ENCODE measurements at regions not wholly inside any gene's neighbourhood (a gene's known extent, or its start where the extent isn't known, plus 50 kb on each side); places are given as distances from the start of the nearest gene placed in this dataset.

DNA sequence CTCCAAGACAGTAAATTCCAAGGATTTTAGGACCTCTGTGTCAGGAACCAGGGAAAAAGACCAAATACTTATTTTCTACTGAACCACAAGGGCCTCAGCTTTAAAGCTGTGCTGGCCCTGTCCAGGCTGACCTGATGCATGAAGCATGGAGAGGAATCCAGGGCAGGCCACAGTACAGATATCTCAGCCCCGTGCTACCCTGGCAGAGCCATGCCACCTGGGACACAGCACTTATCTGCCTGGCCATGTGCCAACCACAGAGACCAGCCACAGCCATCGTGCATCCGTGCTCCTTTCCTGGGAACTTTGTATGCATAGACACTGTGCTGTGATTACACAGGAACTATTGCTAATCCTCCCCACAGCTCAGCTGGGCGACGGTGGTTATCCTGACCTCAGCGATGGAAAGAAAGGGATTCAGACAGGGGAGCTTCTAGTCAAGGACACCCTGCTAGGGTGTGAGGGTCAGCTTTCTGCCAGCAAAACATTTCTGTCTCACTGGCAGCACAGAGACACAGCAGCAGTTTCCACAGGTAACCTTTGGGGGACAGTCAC is 687.4 kb upstream of the ID2 start:
- no peak for DNase-seq

- no peak for DNase-seq
These were observed 684.6 kb upstream of the ID2 start for GRCh38 chr2:7997279-7997678.

- no peak for DNase-seq
These were observed 682.0 kb upstream of the ID2 start for GRCh38 chr2:7999683-8000476.

DNA sequence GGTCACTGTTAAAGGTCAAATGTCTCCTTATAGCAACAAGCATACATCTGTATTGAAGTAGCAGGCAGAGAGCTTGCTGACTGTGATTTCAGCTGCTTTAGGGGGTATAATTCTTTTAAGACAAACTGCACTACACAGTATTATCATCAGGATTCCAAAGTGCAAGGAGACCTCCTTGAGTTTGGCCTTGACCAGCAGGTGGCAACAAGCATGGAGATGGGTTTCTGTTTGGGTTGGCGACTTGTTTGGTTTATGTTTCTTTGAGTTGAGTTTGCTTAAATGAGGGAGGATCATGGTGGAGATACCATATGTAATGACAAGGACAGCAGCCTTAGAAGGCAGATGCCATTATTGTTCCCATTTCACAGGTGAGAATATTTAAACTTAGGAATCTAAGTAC is 681.0 kb upstream of the ID2 start:
- DNase-seq, result no peak

DNA sequence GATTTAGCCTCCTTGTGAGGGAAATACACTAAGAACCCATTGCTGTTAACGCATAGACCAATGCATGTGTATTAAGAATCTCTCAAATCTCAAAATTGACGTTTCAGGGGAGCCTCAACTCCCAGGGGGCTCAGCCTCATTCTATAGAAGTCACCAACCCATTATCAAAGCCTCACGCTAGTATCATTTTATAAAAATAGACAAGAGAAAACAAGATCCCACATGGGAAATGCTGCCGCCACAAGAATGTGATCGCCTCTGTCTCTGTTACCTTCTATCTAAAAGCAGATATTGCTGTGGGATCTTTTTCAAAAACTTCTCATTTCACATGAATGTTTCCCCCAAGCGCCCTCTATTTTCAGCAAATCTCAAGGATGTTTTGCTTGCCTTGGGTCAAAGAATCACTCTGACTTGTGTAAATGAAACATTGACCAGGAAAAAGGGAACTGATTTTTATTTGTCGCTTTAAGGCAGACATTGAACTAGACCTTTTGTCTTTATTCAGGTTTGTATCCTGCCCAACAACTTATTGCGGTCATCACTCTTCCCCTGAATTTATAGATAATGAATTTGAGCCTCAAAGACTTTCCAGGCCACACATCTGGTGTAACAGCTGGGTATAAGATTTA is 679.0 kb upstream of the ID2 start:
- no peak for DNase-seq

DNA sequence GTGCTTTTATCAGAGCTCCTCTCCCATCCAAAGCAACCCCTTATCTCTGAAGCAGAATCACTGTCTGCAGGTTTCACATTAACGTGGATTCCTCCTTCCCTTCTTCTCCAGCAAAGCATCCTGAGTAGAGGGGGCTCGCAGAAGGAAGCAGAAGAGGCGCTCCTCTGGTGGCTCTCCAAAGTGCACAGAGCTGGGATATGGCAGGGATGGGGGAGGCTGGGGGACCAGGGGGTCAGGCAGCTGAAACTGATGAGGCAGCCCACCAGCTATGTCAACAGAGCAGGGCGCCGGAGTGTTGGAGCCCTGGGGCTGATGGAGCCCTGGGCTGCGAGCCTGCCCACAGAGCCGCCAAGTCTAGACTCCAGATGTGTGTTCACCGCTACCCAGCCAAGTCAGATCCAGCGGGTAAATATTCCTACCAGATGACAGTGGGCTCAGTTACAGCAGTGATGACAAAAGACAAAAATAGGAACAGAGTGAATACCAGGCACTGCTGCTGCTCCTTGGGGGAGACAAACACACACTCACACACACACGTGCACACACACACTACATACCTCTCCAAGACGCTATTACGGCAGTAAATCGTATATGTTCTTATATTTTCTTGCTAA is 678.3 kb upstream of the ID2 start:
- no peak for DNase-seq

DNA sequence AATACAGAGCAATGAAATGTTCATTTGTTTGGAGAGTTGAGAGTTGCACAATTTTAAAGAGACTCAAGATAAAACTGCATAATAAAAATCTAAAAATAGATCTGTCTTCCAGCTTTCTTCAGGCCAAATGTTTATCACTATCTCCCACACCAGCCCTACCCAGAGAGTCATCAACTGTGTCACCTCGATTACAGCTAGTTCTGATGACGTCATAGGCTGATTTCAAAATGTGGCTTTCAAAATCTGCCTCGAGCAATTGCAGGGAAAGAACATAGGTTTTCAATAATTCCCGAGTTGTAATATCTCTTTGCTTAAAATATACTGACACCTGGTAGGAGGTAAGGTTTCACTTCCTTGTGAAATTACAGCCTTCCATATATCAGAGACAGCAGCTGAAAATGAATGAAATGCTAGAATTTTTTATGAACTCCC is 677.6 kb upstream of the ID2 start:
- DNase-seq, result no peak

- DNase-seq, result no peak
These were observed 675.7 kb upstream of the ID2 start for GRCh38 chr2:8006181-8006580.

- no peak for DNase-seq
These were observed 675.2 kb upstream of the ID2 start for GRCh38 chr2:8006626-8007025.

DNA sequence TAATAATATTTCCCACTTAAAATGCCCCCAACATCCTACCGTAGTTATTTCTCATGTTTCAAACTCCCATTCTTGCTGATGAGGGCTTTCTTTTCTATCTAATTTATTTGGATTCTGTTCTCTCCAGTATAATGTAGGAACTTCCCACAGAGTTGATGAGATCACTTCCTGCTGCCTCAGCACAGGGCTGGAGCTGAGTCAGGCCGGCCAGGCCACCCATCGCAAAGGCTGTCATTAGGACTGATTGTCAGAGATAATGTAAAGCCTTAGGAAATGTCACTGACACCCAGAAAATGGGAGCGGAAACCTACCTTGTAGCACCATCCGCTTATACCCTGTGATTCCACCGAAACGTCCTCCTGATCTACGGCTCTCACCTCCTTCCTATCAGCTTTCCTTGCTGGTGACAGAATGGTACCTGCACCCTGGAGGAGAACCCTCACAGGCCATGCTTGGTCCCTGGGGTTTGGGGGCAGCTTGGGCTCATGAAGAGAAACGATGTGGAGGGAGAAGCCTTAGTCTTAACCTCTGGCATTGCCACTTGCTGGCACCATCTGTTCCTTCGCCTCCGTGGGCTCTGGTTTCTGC is 672.8 kb upstream of the ID2 start:
- DNase-seq, result no peak

DNA sequence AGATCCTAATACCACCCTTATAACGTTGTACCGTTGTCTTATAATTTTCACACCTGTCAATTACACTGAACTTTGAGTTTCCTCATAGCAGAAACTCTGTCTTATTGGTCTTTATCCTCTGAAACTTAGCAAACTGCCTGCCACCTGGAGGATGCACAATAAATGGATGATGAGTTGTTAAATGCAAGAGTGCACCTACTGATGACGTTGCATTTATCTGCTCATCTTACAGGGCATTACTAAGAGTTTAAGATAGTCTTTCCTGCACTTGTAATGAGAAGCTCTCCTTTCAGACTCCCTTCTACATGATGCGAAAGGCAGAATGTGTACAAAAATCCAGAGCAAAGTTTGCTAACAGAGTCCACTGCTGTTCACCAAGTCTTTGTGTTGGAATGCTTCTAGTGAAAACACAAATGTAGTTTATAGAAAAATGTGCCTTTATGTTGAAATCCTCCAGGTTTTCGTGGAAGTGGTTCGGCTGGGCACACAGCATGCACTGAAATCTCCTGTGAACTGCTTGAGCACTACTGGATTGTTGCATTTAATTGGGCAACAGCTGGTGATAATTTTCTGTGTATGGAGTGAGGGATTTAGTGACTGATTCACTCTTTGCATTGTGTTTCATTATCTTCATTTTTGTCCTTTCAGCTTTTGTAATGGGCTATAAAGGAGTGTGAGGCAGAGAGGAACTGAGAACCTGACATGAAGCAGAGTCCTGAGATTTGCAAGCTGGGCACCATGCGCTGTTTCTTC is 665.8 kb upstream of the ID2 start:
- DNase-seq, result no peak

DNA sequence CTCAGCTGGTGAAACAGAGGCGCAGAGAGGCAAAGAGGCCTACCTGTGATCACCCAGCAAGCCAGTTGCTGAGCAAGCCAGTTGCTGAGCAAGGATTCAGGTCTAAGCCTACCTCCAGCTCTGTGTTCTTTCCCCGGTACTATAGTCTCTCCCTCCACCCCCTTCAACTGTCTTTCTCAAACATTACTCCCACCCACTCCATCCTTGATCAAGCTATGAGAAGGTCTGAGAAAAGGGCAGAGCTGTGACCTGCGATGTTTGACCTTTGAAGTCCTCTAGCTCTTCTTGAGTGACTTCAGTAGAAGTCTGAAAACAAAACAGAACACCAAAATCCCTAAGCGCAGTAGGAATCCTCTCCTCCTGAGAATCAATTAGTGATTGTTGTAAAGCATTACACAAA is 665.2 kb upstream of the ID2 start:
- DNase-seq, result no peak

- DNase-seq, result no peak
These were observed 662.9 kb upstream of the ID2 start for GRCh38 chr2:8018956-8019355.

GRCh38 chr2:8019934-8020333 is 661.9 kb upstream of the ID2 start:
- DNase-seq, result no peak

- DNase-seq, result no peak
These were observed 659.9 kb upstream of the ID2 start for GRCh38 chr2:8021921-8022320.

- DNase-seq, result no peak
These were observed 658.8 kb upstream of the ID2 start for GRCh38 chr2:8022908-8023640.

DNA sequence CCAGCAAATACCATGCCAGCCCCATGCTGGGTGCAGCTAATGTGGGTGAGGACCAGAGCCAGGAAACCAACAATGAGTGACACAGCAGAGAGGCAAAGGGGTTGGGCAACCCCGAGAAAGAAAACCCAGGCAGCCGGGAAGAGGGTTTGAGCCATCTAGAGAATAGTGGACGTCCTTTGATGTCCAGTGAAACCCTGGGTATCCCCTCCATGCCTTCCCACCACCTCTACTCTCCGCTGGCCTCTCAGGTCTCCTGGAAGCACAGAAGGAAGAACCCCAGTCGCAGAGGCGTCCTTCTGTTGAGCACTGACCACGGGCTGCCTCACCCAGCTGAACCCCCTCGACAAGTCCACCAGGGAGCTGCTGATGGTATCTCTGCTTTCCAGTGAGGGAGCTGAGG is 657.4 kb upstream of the ID2 start:
- DNase-seq, result no peak

DNA sequence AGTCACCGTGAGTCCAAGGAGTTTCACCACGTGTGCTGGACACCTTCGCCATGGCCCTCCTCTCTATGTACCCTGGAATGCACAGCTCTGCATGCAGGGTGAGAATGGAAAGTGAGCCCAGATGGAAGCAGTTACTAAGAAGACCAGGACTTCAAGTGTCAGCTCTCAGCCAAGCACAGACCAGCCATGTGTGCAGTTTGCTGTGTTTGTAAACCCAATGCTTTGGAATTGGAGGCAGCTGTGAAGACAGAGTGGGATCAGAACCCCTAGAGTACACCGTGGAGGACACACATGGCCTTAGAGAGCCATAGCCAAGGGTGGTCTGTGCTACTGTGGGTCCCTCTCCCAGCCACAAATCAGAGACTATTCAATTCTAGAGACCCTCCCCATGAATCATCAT is 655.5 kb upstream of the ID2 start:
- no peak for DNase-seq

GRCh38 chr2:8027387-8027786 is 654.5 kb upstream of the ID2 start:
- no peak for DNase-seq

DNA sequence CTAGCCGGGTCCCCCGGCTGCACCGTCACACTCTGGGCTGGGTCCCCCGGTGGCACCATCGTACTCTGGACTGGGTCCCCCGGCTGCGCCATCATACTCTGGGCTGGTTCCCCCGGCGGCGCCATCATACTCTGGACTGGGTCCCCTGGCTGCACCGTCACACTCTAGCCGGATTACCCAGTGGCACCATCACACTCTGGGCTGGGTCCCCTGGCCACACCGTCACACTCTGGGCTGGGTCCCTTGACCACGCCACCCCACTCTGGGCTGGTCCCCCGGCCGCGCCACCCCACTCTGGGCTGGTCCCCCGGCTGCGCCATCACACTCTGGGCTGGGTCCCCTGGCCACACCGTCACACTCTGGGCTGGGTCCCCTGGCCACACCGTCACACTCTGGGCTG is 653.8 kb upstream of the ID2 start:
- no peak for DNase-seq

DNA sequence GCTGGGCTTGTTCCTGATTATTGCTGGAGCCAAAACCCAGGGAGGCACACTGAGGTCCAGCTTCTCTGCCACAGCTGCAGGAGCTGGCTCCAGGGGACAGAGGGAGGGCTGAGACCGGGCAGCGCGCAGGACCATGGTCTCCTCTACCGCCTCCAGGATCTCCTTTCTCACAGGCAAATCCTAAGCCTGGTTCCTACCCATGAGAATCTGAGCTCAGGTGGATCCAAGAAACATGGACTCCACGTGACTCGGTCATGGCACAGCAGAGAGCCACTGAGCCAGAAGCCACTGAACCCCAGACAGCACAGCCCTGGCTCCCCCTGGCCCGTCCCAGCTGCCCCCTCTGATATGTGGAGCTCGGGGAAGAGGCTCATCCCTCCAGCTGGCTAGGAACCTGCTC is 653.4 kb upstream of the ID2 start:
- no peak for DNase-seq

- DNase-seq, result peak; percentile 37
These were observed 652.9 kb upstream of the ID2 start for GRCh38 chr2:8028981-8029380.
